NT2/D1 (cell line): ENCODE measurements at regions not wholly inside any gene's neighbourhood (a gene's known extent, or its start where the extent isn't known, plus 50 kb on each side); places are given as distances from the start of the nearest gene placed in this dataset.

Experiments used
- DNase-seq: peaks from one replicate; pipeline ENCODE4 v3.0.0-alpha.2; 2011; ENCODE audit warnings: low read depth, low spot score
- H3K27me3 ChIP-seq: 2 replicates; pipeline ENCODE4 v1.6.0; 2011; ENCODE audit warnings: mild to moderate bottlenecking; ENCODE audit not compliant: insufficient read length, insufficient read depth
- H3K36me3 ChIP-seq: 2 replicates; pipeline ENCODE4 v1.6.1; 2011; ENCODE audit warnings: mild to moderate bottlenecking, low read length, mixed read lengths; ENCODE audit not compliant: insufficient read depth, insufficient read length
- H3K4me1 ChIP-seq: 2 replicates; pipeline ENCODE4 v1.5.1; 2011; ENCODE audit not compliant: insufficient read depth, insufficient read length
- H3K4me3 ChIP-seq: 2 replicates; pipeline ENCODE4 v1.5.1; 2011; ENCODE audit warnings: low read depth; ENCODE audit not compliant: insufficient read length
- H3K9ac ChIP-seq: 2 replicates; pipeline ENCODE4 v1.6.0; 2011; ENCODE audit warnings: low read depth; ENCODE audit not compliant: insufficient read length
- H3K9me3 ChIP-seq: 2 replicates; pipeline ENCODE4 v1.5.1; 2011; ENCODE audit warnings: mild to moderate bottlenecking, low read length; ENCODE audit not compliant: insufficient read depth
- SUZ12 ChIP-seq: IDR thresholded peaks from 2 replicates; pipeline ENCODE4 v1.6.1; 2011; ENCODE audit not compliant: insufficient read length, insufficient read depth; ENCODE audit errors: extremely low read depth
- YY1 ChIP-seq: IDR thresholded peaks from 2 replicates; pipeline ENCODE4 v1.6.1; 2011; ENCODE audit not compliant: insufficient read length, insufficient read depth
- ZNF274 ChIP-seq: IDR thresholded peaks from 2 replicates; pipeline ENCODE4 v1.6.1; 2011; ENCODE audit warnings: mild to moderate bottlenecking, low read depth, low read length

- H3K4me1 ChIP-seq, result no peaks in the 10 kb centered on the region
- H3K36me3 ChIP-seq, result no peaks in the 10 kb centered on the region
- H3K27me3 ChIP-seq, result no peaks in the 10 kb centered on the region
- no peak overlapping the region for H3K9ac ChIP-seq
- H3K9me3 ChIP-seq, result no peaks in the 10 kb centered on the region
- TF ChIP-seq SUZ12 (no peak), YY1 (no peak), ZNF274 (no peak)
- no peak for DNase-seq
- H3K4me3 ChIP-seq, result no peak overlapping the region
Measured at GRCh38 chr13:85441364-85441763, 357.9 kb downstream of the SLITRK6 start.

- no peaks in the 10 kb centered on the region for H3K4me1 ChIP-seq
- no peak overlapping the region for H3K4me3 ChIP-seq
- no peaks in the 10 kb centered on the region for H3K27me3 ChIP-seq
- H3K9ac ChIP-seq, result no peak overlapping the region
- H3K36me3 ChIP-seq, result no peaks in the 10 kb centered on the region
- TF ChIP-seq YY1, result no peak
- no peak for TF ChIP-seq SUZ12
- TF ChIP-seq ZNF274, result no peak
- no peaks in the 10 kb centered on the region for H3K9me3 ChIP-seq
- no peak for DNase-seq
Measured at GRCh38 chr13:85436029-85436428, 363.2 kb downstream of the SLITRK6 start.

- TF ChIP-seq SUZ12 (no peak), ZNF274 (no peak), YY1 (no peak)
- H3K9ac ChIP-seq, result no peak overlapping the region
- no peaks in the 10 kb centered on the region for H3K4me1 ChIP-seq
- H3K36me3 ChIP-seq, result no peaks in the 10 kb centered on the region
- no peak for DNase-seq
- no peaks in the 10 kb centered on the region for H3K27me3 ChIP-seq
- no peaks in the 10 kb centered on the region for H3K9me3 ChIP-seq
- no peak overlapping the region for H3K4me3 ChIP-seq
Measured at GRCh38 chr13:85434927-85435326, 364.3 kb downstream of the SLITRK6 start.

- no peak for DNase-seq
- no peak for TF ChIP-seq SUZ12
- no peak for TF ChIP-seq ZNF274
- TF ChIP-seq YY1, result no peak
Measured at GRCh38 chr13:85432881-85433280, 366.3 kb downstream of the SLITRK6 start.

GRCh38 chr13:85431720-85432119 is 367.5 kb downstream of the SLITRK6 start:
- H3K9ac ChIP-seq, result no peak overlapping the region
- H3K4me1 ChIP-seq, result no peaks in the 10 kb centered on the region
- no peak for DNase-seq
- H3K27me3 ChIP-seq, result no peaks in the 10 kb centered on the region
- TF ChIP-seq YY1 (no peak), SUZ12 (no peak), ZNF274 (no peak)
- H3K9me3 ChIP-seq, result no peaks in the 10 kb centered on the region
- no peak overlapping the region for H3K4me3 ChIP-seq
- H3K36me3 ChIP-seq, result no peaks in the 10 kb centered on the region

More at GRCh38 chr13:85432881-85433280, 366.3 kb downstream of the SLITRK6 start:
- Histone ChIP-seq H3K4me1 (no peaks in the 10 kb centered on the region), H3K9ac (no peak overlapping the region), H3K36me3 (no peaks in the 10 kb centered on the region), H3K4me3 (no peak overlapping the region), H3K27me3 (no peaks in the 10 kb centered on the region), H3K9me3 (no peaks in the 10 kb centered on the region)

GRCh38 chr13:85430216-85430794 is 368.9 kb downstream of the SLITRK6 start:
- no peaks in the 10 kb centered on the region for H3K9me3 ChIP-seq
- DNase-seq, result no peak
- H3K27me3 ChIP-seq, result no peaks in the 10 kb centered on the region
- no peak overlapping the region for H3K4me3 ChIP-seq
- TF ChIP-seq YY1 (no peak), ZNF274 (no peak), SUZ12 (no peak)
- no peaks in the 10 kb centered on the region for H3K36me3 ChIP-seq
- H3K9ac ChIP-seq, result no peak overlapping the region
- no peaks in the 10 kb centered on the region for H3K4me1 ChIP-seq

GRCh38 chr13:85427416-85427815 is 371.8 kb downstream of the SLITRK6 start:
- H3K36me3 ChIP-seq, result no peaks in the 10 kb centered on the region
- no peaks in the 10 kb centered on the region for H3K4me1 ChIP-seq
- no peak for DNase-seq
- TF ChIP-seq ZNF274 (no peak), YY1 (no peak), SUZ12 (no peak)
- no peaks in the 10 kb centered on the region for H3K9me3 ChIP-seq
- no peak overlapping the region for H3K4me3 ChIP-seq
- H3K27me3 ChIP-seq, result no peaks in the 10 kb centered on the region
- H3K9ac ChIP-seq, result no peak overlapping the region
